ENCODE measurements at regions not wholly inside any gene's neighbourhood (a gene's known extent, or its start where the extent isn't known, plus 50 kb on each side); places are given as distances from the start of the nearest gene placed in this dataset.

DNA sequence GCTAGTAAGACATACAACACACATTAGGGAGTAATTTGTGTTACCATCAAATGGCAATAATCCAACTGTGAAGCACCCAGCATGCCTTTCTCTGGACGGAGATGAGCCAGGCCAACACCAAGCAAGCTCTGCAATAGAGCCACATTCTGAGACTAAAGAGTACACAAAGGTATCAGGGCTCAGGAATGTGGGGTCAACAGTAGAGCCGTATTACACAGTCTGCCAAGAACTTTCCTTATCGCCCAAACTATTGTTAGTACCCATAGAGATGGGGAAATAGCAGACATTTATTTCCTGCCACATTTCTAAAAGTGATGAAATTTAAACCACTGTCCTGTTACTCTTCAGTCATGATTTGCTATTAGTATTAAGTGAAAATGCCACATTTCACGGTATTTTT, 113.7 kb downstream of the BMP4 start:
- no peak for TF ChIP-seq CTCF (IDR thresholded peaks at IDR 0.05)
- TF ChIP-seq POLR2A (IDR thresholded peaks at IDR 0.05): no peak
